Spleen (tissue), 11 donors: ENCODE measurements at regions not wholly inside any gene's neighbourhood (a gene's known extent, or its start where the extent isn't known, plus 50 kb on each side); places are given as distances from the start of the nearest gene placed in this dataset.

Source experiments
- DNase-seq: peaks from one replicate; pipeline ENCODE4 v3.0.0-alpha.2; 2020
- H3K27ac ChIP-seq, 8 donors: fragments of 200-600 bp; sonication (generic) in 7 of 8; 1 replicate in 4 of 8; 2 replicates in 4 of 8; pipeline versions ENCODE4 v1.5.0 to v1.8.0; 2016 to 2021; ENCODE audit warnings: inconsistent platforms in 4 of 8, mild to moderate bottlenecking in 4 of 8, moderate library complexity in 1 of 8
- H3K27me3 ChIP-seq, 7 donors: fragments of 200-600 bp; sonication (generic) in 6 of 7; replicated peaks in 1 of 7; 1 replicate in 4 of 7; 2 replicates in 3 of 7; pipeline versions ENCODE4 v1.5.0 to v1.8.0; 2016 to 2021; ENCODE audit warnings: inconsistent platforms in 3 of 7, mild to moderate bottlenecking in 1 of 7
- H3K36me3 ChIP-seq, 6 donors: fragments of 200-600 bp; sonication (generic) in 5 of 6; 1 replicate in 4 of 6; 2 replicates in 2 of 6; pipeline versions ENCODE4 v1.5.0 to v1.8.0; 2016 to 2021; ENCODE audit warnings: inconsistent platforms in 2 of 6
- H3K4me1 ChIP-seq, 6 donors: fragments of 200-600 bp; sonication (generic) in 5 of 6; 1 replicate in 3 of 6; 2 replicates in 3 of 6; pipeline versions ENCODE4 v1.5.0 to v1.8.0; 2016 to 2021; ENCODE audit warnings: inconsistent platforms in 3 of 6
- H3K4me3 ChIP-seq, 8 donors: fragments of 200-600 bp; sonication (generic) in 7 of 8; 1 replicate in 4 of 8; 2 replicates in 4 of 8; pipeline versions ENCODE4 v1.5.0 to v1.8.0; 2016 to 2021; ENCODE audit warnings: inconsistent platforms in 4 of 8, mild to moderate bottlenecking in 4 of 8, moderate library complexity in 2 of 8
- H3K9me3 ChIP-seq, 8 donors: fragments of 200-600 bp; sonication (generic) in 7 of 8; 1 replicate in 4 of 8; 2 replicates in 4 of 8; pipeline versions ENCODE4 v1.5.0 to v1.8.0; 2016 to 2021; ENCODE audit warnings: inconsistent platforms in 4 of 8
- CTCF ChIP-seq, 11 experiments: fragments of 200-600 bp in 7 of 11; fragments of 450-650 bp in 4 of 11; sonication (generic) in 4 of 11; IDR thresholded peaks in 8 of 11; conservative IDR thresholded peaks in 3 of 11; 1 replicate in 7 of 11; 2 replicates in 4 of 11; pipeline versions ENCODE4 v1.4.0 to v1.8.0; 2016 to 2021; ENCODE audit warnings: antibody characterized with exemption in 11 of 11, inconsistent platforms in 4 of 11, mild to moderate bottlenecking in 1 of 11
- POLR2A ChIP-seq, 3 donors: fragments of 450-650 bp; IDR thresholded peaks; one replicate each; pipeline ENCODE4 v1.5.1; 2017; ENCODE audit warnings: antibody characterized with exemption in 3 of 3, mild to moderate bottlenecking in 1 of 3
- POLR2AphosphoS5 ChIP-seq, 3 donors: sonication (generic); formaldehyde crosslinking; IDR thresholded peaks; one replicate each; pipeline ENCODE4 v1.5.1; 2017; ENCODE audit warnings: antibody characterized with exemption in 3 of 3
- WGBS, 5 donors: extraction: QIAGEN DNeasy Blood & Tissue Kit in 3 of 5; methylation state at CpG; one replicate each; pipeline versions ENCODE4 v1.1.5 to v1.1.7; 2013 to 2018; 5-methylcytosine and 5-hydroxymethylcytosine counted together
- intact Hi-C: fragments of 100-400 bp; cut with DNase I; formaldehyde crosslinking; loops from one replicate; pipeline ENCODE4 v1.15.0; 2023; ENCODE audit warnings: low total_unique reads
- donor health status: healthy with polysubstance abuse.
- donor health status: DM: no; HTN: no; CAD: no; lungs with moderate emphysema.
- donor health status: DM: no; HTN: no; CAD: no.
- donor health status: Bipolar disorder and iron deficiency.
- donor health status: healthy.
- donor health status: DM: no; HTN: no; CAD: no.
- donor health status: DM: yes; HTN: yes; CAD: no.

- Histone ChIP-seq H3K27me3 (no peaks in the 10 kb centered on the region), H3K4me3 (no peak overlapping the region), H3K9me3 (peaks cover 0 to 18% (median 6%) of the 10 kb centered on the region in 8 donors), H3K27ac (no peak overlapping the region), H3K4me1 (no peaks in the 10 kb centered on the region), H3K36me3 (no peaks in the 10 kb centered on the region)
- intact Hi-C loops: no loop called here
- TF ChIP-seq CTCF (IDR thresholded peaks at IDR 0.05 in 8 of 11, conservative IDR thresholded peaks at IDR 0.05 in 3 of 11) (no peak), POLR2AphosphoS5 (IDR thresholded peaks at IDR 0.05) (no peak), POLR2A (IDR thresholded peaks at IDR 0.05) (no peak)
- no peak for DNase-seq
- WGBS, 5 donors: 86 to 100% (median 95%) methylated on average over 3 of the region's 3 CpGs
Observed at GRCh38 chr10:57096044-57096443, 735.0 kb upstream of the ZWINT start.

DNA sequence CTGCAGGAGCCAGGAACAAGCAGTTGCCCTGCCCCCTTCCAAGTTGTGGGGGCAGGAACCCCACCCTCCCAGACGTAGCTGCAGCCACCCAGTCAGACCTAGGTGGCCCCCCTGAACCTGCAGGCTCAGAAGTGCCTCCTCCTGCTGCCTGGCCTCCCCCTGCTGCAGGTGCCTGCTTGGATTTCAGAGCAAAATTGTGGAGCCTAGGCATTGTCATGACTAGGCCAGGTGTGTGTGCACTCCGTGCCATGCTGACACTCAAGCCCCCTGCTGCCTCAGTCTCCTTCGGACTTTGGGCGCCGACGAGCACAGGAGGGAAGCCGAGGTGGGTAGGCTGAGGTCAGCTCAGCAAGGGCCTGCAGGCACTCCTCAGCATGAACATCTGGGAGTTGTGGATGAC is 733.9 kb upstream of the ZWINT start:
- Histone ChIP-seq H3K4me3 (no peak overlapping the region), H3K27me3 (no peaks in the 10 kb centered on the region), H3K36me3 (no peaks in the 10 kb centered on the region), H3K27ac (no peak overlapping the region), H3K9me3 (peaks cover 0 to 18% (median 6%) of the 10 kb centered on the region in 8 donors), H3K4me1 (no peaks in the 10 kb centered on the region)
- TF ChIP-seq CTCF (IDR thresholded peaks at IDR 0.05 in 8 of 11, conservative IDR thresholded peaks at IDR 0.05 in 3 of 11) (no peak), POLR2AphosphoS5 (IDR thresholded peaks at IDR 0.05) (no peak), POLR2A (IDR thresholded peaks at IDR 0.05) (no peak)
- 13 to 85% (median 83%) methylated on average over 1 to 7 of the region's 7 CpGs for WGBS, 5 donors
- intact Hi-C loops: no loop called here
- DNase-seq: no peak

- no peak overlapping the region for H3K4me3 ChIP-seq
- peaks cover 0 to 18% (median 6%) of the 10 kb centered on the region in 8 donors for H3K9me3 ChIP-seq
- DNase-seq: no peak
- H3K4me1 ChIP-seq: no peaks in the 10 kb centered on the region
- TF ChIP-seq CTCF (IDR thresholded peaks at IDR 0.05 in 8 of 11, conservative IDR thresholded peaks at IDR 0.05 in 3 of 11): no peak
- no peak for TF ChIP-seq POLR2A (IDR thresholded peaks at IDR 0.05)
- no peak for TF ChIP-seq POLR2AphosphoS5 (IDR thresholded peaks at IDR 0.05)
- no peak overlapping the region for H3K27ac ChIP-seq
- intact Hi-C loops: no loop called here
- H3K27me3 ChIP-seq: no peaks in the 10 kb centered on the region
- H3K36me3 ChIP-seq: no peaks in the 10 kb centered on the region
Observed at GRCh38 chr10:57094083-57094482, 733.0 kb upstream of the ZWINT start.

GRCh38 chr10:57053530-57053929 is 692.5 kb upstream of the ZWINT start:
- TF ChIP-seq POLR2AphosphoS5 (IDR thresholded peaks at IDR 0.05): no peak
- no peak for TF ChIP-seq CTCF (IDR thresholded peaks at IDR 0.05 in 8 of 11, conservative IDR thresholded peaks at IDR 0.05 in 3 of 11)
- TF ChIP-seq POLR2A (IDR thresholded peaks at IDR 0.05): no peak
- 68 to 95% (median 87%) methylated on average over 2 to 6 of the region's 6 CpGs for WGBS, 5 donors
- DNase-seq: no peak
- H3K27ac ChIP-seq: no peak overlapping the region
- no peaks in the 10 kb centered on the region for H3K4me1 ChIP-seq
- no peaks in the 10 kb centered on the region for H3K36me3 ChIP-seq
- no peaks in the 10 kb centered on the region for H3K27me3 ChIP-seq
- intact Hi-C loops: no loop called here
- H3K9me3 ChIP-seq: peaks cover 0 to 39% (median 17%) of the 10 kb centered on the region in 8 donors
- no peak overlapping the region for H3K4me3 ChIP-seq
